Right hindlimb (tissue), 1 donor: ENCODE measurements at regions not wholly inside any gene's neighbourhood (a gene's known extent, or its start where the extent isn't known, plus 50 kb on each side); places are given as distances from the start of the nearest gene placed in this dataset.
"Not testable (repeated sequence)": the region's sequence is repeated elsewhere in the genome, so short reads cannot be mapped to it uniquely, and the experiment has no call there.

Experiments used
- DNase-seq: peaks from one replicate; pipeline ENCODE4 v3.0.0-alpha.2; 2018

- no peak for DNase-seq
Observed at GRCh38 chrX:46298821-46299220, 246.4 kb downstream of the ZNF674 start.

DNA sequence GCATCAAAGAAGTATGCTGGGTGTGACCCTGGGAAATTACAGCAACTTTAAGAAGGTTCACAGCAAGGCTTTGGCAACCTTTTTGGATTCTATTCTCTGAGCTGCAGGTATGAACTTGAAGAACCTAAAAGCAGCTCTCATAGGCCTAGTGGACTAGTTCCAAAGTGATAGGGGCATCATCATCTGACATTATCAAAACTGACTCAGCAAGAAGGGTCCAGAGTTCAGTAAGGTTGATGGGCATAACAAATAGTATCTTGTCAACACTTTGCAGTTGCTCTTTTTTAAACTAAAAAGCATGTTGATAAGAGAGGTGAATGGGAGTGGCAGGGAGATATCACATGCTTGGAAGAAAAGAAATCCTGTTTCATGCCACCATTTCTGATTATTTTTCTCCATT lies 249.3 kb downstream of the ZNF674 start:
- no peak for DNase-seq

DNA sequence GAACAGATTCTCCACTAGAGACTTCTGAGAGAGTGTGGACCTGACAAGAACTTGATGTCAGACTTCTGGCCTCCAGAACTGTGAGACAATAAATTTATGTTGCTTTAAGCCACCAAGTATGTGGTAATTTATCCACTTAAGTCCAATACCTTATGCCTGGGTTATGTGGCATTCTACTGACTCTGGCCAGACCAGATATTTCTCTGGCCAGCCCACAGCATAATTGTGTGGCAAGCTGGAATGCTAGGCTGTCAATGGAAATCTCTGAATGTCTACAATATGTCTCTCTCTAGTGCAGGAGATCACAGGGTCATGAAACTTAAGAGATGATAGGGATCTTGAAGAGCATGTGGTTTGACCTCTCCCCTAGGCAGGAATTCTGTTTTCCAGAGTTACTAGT lies 251.0 kb downstream of the ZNF674 start:
- no peak for DNase-seq

DNA sequence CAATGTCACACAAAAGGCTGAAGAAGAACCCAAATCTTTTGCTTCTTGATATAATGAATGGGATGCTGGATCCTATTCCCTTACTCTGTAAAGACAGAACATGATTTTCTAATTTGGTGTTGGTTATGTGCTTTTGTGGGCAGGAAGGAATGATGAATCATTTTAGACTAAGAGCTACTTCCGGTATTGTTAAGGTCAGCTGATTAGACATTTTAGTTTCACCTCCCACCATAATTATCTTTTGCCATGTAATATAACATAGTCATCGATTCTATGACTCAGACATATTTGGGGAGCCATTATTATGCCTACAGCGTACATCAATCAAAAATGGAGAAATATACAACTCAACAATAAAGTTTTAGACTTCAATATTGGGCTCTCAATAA lies 265.3 kb downstream of the ZNF674 start:
- DNase-seq, result no peak

DNA sequence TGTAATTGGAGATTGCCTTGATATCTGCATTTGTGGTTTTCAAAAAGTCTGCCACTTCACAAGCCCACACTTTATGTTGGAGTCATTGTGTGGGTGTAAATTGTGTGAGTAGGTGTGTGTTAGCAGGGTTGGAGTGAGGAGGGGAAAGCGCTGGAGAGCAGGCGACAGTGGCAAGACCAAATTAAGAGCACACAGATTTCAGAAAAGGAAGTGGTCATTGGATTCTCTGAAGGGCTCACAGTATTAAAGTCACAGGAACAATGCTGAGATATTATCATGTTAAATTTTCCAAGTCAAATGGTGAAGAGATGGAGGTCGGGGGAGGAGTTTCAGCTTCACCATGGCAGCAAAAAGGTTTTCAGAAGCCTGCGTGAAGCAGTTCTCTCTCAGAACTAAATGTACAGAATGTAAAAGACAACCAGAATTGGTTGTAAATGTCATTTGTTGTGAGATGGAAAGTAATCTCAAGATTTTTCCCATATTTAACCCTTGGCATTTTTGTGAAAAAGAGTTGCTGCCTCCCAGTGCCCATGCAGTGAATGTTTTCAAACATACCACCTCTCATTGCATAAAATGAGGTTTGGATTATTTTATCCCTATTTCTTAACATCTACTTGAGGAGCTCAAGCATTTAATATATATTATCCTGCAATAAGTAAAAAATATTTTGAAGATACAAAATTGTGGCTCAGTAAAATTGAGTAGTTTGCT lies 265.9 kb downstream of the ZNF674 start:
- DNase-seq, result no peak

DNA sequence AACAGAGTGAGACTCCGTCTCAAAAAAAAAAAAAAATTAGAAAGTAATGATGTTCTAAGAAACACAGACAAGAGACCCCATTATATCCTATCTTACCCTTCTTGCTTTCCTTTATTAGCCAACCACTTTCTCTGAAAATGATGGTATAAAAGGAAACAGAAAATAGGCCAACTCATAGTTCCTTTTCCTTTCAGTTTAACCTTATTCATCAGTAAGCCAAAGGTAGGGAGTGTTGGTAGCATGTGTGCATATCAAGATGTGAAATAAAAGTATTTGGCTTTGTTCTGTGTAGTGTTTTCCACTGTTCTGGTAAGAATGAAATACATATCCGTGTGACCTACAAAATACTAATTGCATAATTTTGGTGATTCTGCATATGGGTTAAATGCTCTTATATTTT lies 266.6 kb downstream of the ZNF674 start:
- no peak for DNase-seq

DNA sequence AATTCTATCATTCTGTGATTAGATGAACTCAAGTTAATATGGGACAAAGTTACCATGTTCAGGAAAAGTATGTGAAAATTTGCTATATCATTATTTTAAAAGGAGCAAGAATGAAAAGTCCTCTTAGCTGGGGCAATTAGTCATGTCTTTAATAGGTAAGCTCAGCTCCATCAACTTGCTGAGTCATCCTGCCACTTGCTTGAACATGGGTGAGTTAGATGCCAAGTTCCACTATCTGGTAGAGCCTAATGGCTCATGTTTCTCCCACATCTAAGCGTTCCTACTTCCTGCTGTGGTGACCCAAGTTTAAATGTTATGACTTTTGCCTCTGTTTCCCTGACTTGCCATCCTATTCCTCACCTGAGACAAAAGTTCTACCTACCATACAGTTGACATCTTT lies 276.8 kb downstream of the ZNF674 start:
- no peak for DNase-seq

DNA sequence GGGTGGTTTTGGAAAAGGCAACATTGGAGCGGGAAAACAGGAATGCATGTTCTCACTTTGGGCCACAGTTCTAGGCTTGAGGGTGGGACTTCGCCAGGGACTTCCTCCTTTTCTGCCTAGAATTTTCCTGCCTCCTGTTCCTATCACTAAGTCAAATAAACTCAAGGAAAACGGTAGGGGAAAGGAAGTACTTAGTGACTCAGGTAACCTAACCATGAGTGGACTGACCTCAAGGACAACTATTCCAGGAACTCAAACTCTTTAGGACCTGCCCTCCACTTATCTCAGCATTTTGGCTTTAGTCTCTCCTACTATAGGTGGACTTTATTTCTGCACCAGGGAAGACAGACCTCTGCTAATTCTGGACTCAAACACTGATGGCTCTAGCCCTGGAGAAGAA lies 281.7 kb downstream of the ZNF674 start:
- no peak for DNase-seq

DNA sequence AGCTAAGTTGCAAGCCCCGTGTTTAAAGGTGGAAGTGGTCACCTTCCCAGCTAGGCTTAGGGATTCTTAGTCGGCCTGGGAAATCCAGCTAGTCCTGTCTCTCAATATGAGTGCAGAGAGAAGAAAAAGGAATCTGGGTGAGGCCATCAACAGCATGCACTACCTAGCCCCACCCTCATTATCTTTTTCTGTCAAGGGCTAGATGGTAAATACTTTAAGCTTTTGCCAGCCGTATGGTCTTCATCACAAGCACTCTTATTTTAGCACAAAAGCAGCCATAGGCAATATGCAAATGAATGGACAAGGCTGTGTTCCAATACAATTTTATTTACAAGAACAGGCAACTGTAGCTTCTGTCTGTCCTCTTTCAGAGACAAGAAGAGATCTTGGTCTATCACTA lies 282.9 kb downstream of the ZNF674 start:
- DNase-seq, result no peak

DNA sequence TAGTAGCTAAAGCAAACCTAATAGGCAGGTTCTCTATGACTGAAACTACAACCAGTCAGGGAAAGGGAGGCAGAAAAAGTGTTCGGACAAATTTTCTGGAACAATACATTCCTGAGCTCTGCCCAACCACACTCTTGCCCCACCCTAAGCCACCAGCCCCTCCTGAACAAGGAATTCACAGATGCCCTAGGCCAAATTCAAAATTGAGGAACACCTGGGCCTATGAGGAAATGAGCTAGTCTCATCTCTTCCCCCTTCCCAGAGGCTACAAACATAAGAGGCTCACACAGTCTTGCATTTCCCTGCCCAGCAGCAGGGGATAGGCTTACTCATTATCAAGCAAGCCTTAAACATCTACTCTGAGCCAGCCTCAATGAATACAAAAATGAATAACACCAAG lies 284.7 kb downstream of the ZNF674 start:
- DNase-seq, result no peak

DNA sequence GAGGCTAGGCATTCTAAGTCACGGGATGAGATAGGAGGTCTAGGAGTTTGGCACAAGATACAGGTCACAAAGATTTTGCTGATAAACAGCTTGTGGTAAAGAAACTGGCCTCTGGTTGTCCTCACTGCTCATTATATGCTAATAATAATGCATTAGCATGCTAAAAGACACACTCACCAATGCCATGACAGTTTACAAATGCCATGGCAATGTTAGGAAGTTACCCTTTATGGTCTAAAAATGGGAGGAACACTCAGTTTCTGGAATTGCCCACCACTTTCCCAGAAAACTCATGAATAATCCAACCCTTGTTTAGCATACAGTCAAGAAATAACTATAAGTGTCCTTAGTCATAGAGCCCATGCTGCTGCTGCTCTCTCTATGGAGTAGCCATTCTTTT lies 286.9 kb downstream of the ZNF674 start:
- DNase-seq, result no peak

- DNase-seq, result no peak
Observed at GRCh38 chrX:46257451-46257879, 287.8 kb downstream of the ZNF674 start.

GRCh38 chrX:46256875-46257274 lies 288.3 kb downstream of the ZNF674 start:
- no peak for DNase-seq

GRCh38 chrX:46255046-46255445 lies 290.2 kb downstream of the ZNF674 start:
- DNase-seq, result no peak

DNA sequence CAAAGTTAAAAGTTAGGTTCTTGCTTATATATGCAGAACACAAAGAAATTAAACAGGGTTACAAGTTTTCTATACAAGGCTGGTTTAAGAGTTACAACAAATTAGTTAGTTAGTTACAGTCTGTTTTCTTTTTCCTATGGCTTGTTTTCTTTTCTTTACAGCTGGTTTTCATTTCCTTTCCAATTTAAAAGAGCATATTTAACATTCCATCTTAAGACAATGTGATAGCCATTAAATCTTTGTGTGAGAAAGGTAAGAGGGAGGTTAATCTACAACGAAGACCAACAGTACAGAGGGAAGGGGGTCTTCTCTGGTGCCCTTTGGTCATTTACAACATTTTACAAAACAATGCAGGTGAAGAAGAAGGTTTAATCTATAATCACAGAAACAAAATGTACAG lies 290.6 kb downstream of the ZNF674 start:
- no peak for DNase-seq

- DNase-seq, result no peak
Observed at GRCh38 chrX:46251755-46252154, 293.5 kb downstream of the ZNF674 start.

DNA sequence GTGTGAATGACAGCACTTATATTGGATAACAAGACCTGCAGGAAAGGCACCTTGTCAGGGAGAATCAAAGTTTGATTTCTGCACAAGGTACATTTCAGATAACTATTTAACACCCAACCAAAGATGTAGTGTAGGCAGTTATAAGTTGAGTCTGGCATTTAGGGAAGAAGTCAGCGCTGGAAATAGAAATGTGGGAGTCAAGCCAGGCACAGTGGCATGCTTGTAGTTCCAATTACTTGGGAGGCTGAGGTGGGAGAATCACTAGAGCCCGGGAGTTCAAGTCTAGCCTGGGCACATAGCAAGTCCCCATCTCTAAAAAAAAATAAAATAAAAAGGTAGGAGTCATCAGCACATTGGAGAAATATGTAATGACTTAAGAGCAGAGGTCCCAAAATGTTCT lies 295.1 kb downstream of the ZNF674 start:
- DNase-seq, result no peak

GRCh38 chrX:46247456-46247855 lies 297.8 kb downstream of the ZNF674 start:
- no peak for DNase-seq

DNA sequence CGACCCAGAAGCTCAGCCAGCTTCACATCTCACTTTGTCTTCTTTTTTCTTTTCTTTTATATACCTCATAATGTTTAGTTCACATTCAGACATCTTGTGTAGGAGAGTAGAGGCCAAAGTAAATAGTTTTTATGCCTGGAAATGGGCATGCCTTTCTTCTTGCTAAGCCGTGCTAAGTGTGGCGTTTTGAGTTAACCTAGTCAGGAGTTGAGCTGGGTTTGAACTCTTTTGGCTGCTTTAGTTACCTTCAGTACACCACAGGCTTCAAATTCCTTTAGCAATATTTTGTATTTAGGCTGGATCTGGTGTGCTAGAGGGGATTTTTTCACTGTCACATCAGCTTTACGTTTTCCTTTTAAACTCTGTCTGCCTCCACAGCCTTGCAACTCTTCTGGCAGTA lies 300.8 kb downstream of the ZNF674 start:
- DNase-seq, result no peak

GRCh38 chrX:46236411-46236810 lies 308.8 kb downstream of the ZNF674 start:
- DNase-seq, result no peak

GRCh38 chrX:46235778-46236177 lies 309.4 kb downstream of the ZNF674 start:
- DNase-seq, result no peak

- no peak for DNase-seq
Observed at GRCh38 chrX:46234775-46235174, 310.4 kb downstream of the ZNF674 start.

DNA sequence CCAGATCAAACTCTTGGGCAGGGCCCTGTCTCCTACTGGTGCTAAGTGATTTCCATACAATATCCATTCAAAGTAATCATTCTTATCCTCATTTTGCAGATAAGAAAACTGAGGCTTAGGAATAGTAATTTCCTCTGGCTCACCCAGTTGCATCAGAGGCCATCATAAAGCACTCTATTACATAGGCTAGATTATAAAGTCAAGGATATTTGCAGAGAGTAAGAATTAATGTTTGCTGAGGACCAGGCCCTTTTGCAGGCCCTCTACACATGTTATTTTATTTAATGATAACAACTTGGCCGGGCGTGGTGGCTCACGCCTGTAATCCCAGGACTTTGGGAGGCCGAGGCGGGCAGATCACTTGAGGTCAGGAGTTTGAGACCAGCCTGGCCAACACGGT lies 316.8 kb downstream of the ZNF674 start:
- DNase-seq, result no peak

DNA sequence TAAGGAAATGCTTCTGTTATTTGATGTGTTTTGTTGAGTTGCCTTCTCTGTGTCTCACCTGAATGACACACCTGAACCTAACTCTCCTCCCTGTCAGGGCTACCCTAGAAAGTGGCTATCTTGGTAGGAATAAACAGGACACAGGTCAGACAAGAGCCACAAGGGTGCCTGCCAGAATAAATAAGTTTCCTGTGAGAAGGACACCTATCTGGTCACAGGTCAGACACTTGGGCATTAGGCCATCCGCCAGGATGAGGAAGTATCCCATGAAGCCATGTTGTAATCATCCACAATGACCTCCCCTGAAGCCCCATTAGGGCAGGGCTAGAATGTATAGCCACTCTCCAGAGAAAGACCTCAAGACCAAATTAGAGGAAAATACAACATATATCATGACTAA lies 318.8 kb downstream of the ZNF674 start:
- no peak for DNase-seq

DNA sequence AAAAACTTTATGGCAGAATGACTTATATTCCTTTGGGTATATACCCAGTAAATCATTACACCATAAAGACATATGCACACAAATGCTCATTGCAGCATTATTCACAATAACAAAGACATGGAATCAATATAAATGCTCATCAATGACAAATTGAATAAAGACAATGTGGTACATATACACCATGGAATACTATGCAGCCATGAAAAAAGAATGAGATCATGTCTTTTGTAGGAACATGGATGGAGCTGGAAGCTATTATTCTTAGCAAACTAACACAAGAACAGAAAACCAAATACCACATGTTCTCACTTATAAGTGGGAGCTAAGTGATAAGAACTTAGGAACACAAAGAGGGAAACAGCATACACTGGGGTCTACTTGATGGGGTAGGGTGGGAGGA lies 321.7 kb downstream of the ZNF674 start:
- not testable (repeated sequence) for DNase-seq

- DNase-seq, result no peak
Observed at GRCh38 chrX:46220822-46221221, 324.4 kb downstream of the ZNF674 start.
